B cell (primary cell): ENCODE measurements at regions not wholly inside any gene's neighbourhood (a gene's known extent, or its start where the extent isn't known, plus 50 kb on each side); places are given as distances from the start of the nearest gene placed in this dataset.

Source experiments
- EZH2 ChIP-seq: IDR thresholded peaks from 2 replicates; pipeline ENCODE4 v1.6.1; 2012; ENCODE audit warnings: borderline replicate concordance, low read depth, mild to moderate bottlenecking, moderate library complexity, low read length; ENCODE audit not compliant: insufficient read depth, poor library complexity, severe bottlenecking
- TF ChIP-seq, protein P1 (sequence below): fragments of 200-600 bp; IDR thresholded peaks from one replicate; pipeline ENCODE4 v1.8.0; 2022; ENCODE audit warnings: antibody characterized with exemption, mild to moderate bottlenecking

- TF ChIP-seq, protein P1, sequence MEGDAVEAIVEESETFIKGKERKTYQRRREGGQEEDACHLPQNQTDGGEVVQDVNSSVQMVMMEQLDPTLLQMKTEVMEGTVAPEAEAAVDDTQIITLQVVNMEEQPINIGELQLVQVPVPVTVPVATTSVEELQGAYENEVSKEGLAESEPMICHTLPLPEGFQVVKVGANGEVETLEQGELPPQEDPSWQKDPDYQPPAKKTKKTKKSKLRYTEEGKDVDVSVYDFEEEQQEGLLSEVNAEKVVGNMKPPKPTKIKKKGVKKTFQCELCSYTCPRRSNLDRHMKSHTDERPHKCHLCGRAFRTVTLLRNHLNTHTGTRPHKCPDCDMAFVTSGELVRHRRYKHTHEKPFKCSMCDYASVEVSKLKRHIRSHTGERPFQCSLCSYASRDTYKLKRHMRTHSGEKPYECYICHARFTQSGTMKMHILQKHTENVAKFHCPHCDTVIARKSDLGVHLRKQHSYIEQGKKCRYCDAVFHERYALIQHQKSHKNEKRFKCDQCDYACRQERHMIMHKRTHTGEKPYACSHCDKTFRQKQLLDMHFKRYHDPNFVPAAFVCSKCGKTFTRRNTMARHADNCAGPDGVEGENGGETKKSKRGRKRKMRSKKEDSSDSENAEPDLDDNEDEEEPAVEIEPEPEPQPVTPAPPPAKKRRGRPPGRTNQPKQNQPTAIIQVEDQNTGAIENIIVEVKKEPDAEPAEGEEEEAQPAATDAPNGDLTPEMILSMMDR: no peak
- TF ChIP-seq EZH2: no peak
These were observed 291.1 kb upstream of the RTL1 start for GRCh38 chr14:101194373-101195308.
